ENCODE measurements at regions not wholly inside any gene's neighbourhood (a gene's known extent, or its start where the extent isn't known, plus 50 kb on each side); places are given as distances from the start of the nearest gene placed in this dataset.
A peak's percentile ranks its signal among the peaks of the same experiment; 100 is the strongest.

GRCh38 chr14:97695456-97695981 is 898.3 kb downstream of the VRK1 start:
- no peak for DNase-seq (ENCODE audit: low spot score)
- no peak overlapping the region for H3K27ac ChIP-seq
- no peaks in the 10 kb centered on the region for H3K79me2 ChIP-seq
- H3K9me3 ChIP-seq (ENCODE audit: low read depth): no peaks in the 10 kb centered on the region
- H3K4me1 ChIP-seq (ENCODE audit: insufficient read depth): peaks cover 7% of the 10 kb centered on the region
- H3K27me3 ChIP-seq: no peaks in the 10 kb centered on the region
- H3K9me2 ChIP-seq (replicated peaks; ENCODE audit: insufficient read depth): no peaks in the 10 kb centered on the region
- 79% methylated on average over 5 of the region's 5 CpGs for WGBS (ENCODE audit: low lambda C conversion rate, missing lambda C conversion rate)
- TF ChIP-seq EZH2phosphoT487 (IDR thresholded peaks at IDR 0.05; ENCODE audit: low read depth, severe bottlenecking, unreplicated experiment) (no peak), EZH2 (IDR thresholded peaks at IDR 0.05; ENCODE audit: borderline replicate concordance) (no peak), CTCF (IDR thresholded peaks at IDR 0.05; ENCODE audit: poor library complexity) (no peak)
- H2AFZ ChIP-seq: no peak overlapping the region
- H3K4me3 ChIP-seq: no peak overlapping the region
- no peaks in the 10 kb centered on the region for H4K20me1 ChIP-seq (ENCODE audit: insufficient read depth, poor library complexity, severe bottlenecking)
- H3K36me3 ChIP-seq (replicated peaks; ENCODE audit: insufficient read depth, low read depth): no peaks in the 10 kb centered on the region
- H3K4me2 ChIP-seq: no peak overlapping the region

GRCh38 chr14:97697772-97698171 is 900.6 kb downstream of the VRK1 start:
- Histone ChIP-seq H4K20me1 (ENCODE audit: insufficient read depth, poor library complexity, severe bottlenecking) (no peaks in the 10 kb centered on the region), H3K4me1 (ENCODE audit: insufficient read depth) (peaks cover 7% of the 10 kb centered on the region), H3K36me3 (replicated peaks; ENCODE audit: insufficient read depth, low read depth) (no peaks in the 10 kb centered on the region), H3K79me2 (no peaks in the 10 kb centered on the region), H3K4me3 (no peak overlapping the region), H3K4me2 (no peak overlapping the region), H3K9me3 (ENCODE audit: low read depth) (no peaks in the 10 kb centered on the region), H3K27me3 (no peaks in the 10 kb centered on the region), H3K9me2 (replicated peaks; ENCODE audit: insufficient read depth) (no peaks in the 10 kb centered on the region), H2AFZ (no peak overlapping the region), H3K27ac (no peak overlapping the region)
- 76% methylated on average over 2 of the region's 2 CpGs for WGBS (ENCODE audit: low lambda C conversion rate, missing lambda C conversion rate)
- no peak for DNase-seq (ENCODE audit: low spot score)
- TF ChIP-seq EZH2phosphoT487 (IDR thresholded peaks at IDR 0.05; ENCODE audit: low read depth, severe bottlenecking, unreplicated experiment): no peak
- TF ChIP-seq CTCF (IDR thresholded peaks at IDR 0.05; ENCODE audit: poor library complexity): no peak
- no peak for TF ChIP-seq EZH2 (IDR thresholded peaks at IDR 0.05; ENCODE audit: borderline replicate concordance)

GRCh38 chr14:97699026-97699425 is 901.8 kb downstream of the VRK1 start:
- no peaks in the 10 kb centered on the region for H3K9me2 ChIP-seq (replicated peaks; ENCODE audit: insufficient read depth)
- H3K36me3 ChIP-seq (replicated peaks; ENCODE audit: insufficient read depth, low read depth): no peaks in the 10 kb centered on the region
- no peaks in the 10 kb centered on the region for H3K79me2 ChIP-seq
- peak overlapping the region; percentile 8 for H3K4me2 ChIP-seq
- no peaks in the 10 kb centered on the region for H4K20me1 ChIP-seq (ENCODE audit: insufficient read depth, poor library complexity, severe bottlenecking)
- H3K27ac ChIP-seq: peak overlapping the region; percentile 28
- no peak overlapping the region for H3K4me3 ChIP-seq
- H3K27me3 ChIP-seq: no peaks in the 10 kb centered on the region
- no peaks in the 10 kb centered on the region for H3K9me3 ChIP-seq (ENCODE audit: low read depth)
- no peak for DNase-seq (ENCODE audit: low spot score)
- 74% methylated on average over 3 of the region's 3 CpGs for WGBS (ENCODE audit: low lambda C conversion rate, missing lambda C conversion rate)
- TF ChIP-seq EZH2 (IDR thresholded peaks at IDR 0.05; ENCODE audit: borderline replicate concordance): no peak
- H2AFZ ChIP-seq: no peak overlapping the region
- H3K4me1 ChIP-seq (ENCODE audit: insufficient read depth): peaks cover 7% of the 10 kb centered on the region

GRCh38 chr14:97703006-97703760 is 906.0 kb downstream of the VRK1 start:
- no peaks in the 10 kb centered on the region for H3K27me3 ChIP-seq
- H3K27ac ChIP-seq: no peak overlapping the region
- H3K4me1 ChIP-seq (ENCODE audit: insufficient read depth): peaks cover 7% of the 10 kb centered on the region
- DNase-seq (ENCODE audit: low spot score): no peak
- H3K9me2 ChIP-seq (replicated peaks; ENCODE audit: insufficient read depth): no peaks in the 10 kb centered on the region
- no peak for TF ChIP-seq EZH2phosphoT487 (IDR thresholded peaks at IDR 0.05; ENCODE audit: low read depth, severe bottlenecking, unreplicated experiment)
- no peak for TF ChIP-seq CTCF (IDR thresholded peaks at IDR 0.05; ENCODE audit: poor library complexity)
- TF ChIP-seq EZH2 (IDR thresholded peaks at IDR 0.05; ENCODE audit: borderline replicate concordance): no peak
- no peak overlapping the region for H2AFZ ChIP-seq
- H3K79me2 ChIP-seq: no peaks in the 10 kb centered on the region
- H3K9me3 ChIP-seq (ENCODE audit: low read depth): no peaks in the 10 kb centered on the region
- H3K36me3 ChIP-seq (replicated peaks; ENCODE audit: insufficient read depth, low read depth): no peaks in the 10 kb centered on the region
- H3K4me2 ChIP-seq: no peak overlapping the region
- no peak overlapping the region for H3K4me3 ChIP-seq
- 74% methylated on average over 12 of the region's 12 CpGs for WGBS (ENCODE audit: low lambda C conversion rate, missing lambda C conversion rate)
- no peaks in the 10 kb centered on the region for H4K20me1 ChIP-seq (ENCODE audit: insufficient read depth, poor library complexity, severe bottlenecking)
